NB4 (cell line): ENCODE measurements at regions not wholly inside any gene's neighbourhood (a gene's known extent, or its start where the extent isn't known, plus 50 kb on each side); places are given as distances from the start of the nearest gene placed in this dataset.

Experiments used
- DNase-seq: peaks from one replicate; pipeline ENCODE4 v3.0.0; 2010; ENCODE audit warnings: low read depth
- H3K4me3 ChIP-seq: one replicate; pipeline ENCODE4 v1.5.1; 2011; ENCODE audit warnings: mild to moderate bottlenecking, low read depth, low read length, moderate library complexity
- MYC ChIP-seq: IDR thresholded peaks from 2 replicates; pipeline ENCODE4 v1.6.1; 2011; ENCODE audit warnings: low read depth, low read length
- POLR2A ChIP-seq: IDR thresholded peaks from 2 replicates; pipeline ENCODE4 v1.6.1; 2011; ENCODE audit warnings: mild to moderate bottlenecking; ENCODE audit not compliant: insufficient read length; ENCODE audit errors: extremely low read depth
- TF ChIP-seq, protein P1 (sequence below): IDR thresholded peaks from one replicate; pipeline ENCODE4 v1.5.1; 2012; ENCODE audit warnings: low read depth, low read length
- TF ChIP-seq, protein P2 (sequence below): IDR thresholded peaks from 2 replicates; pipeline ENCODE4 v1.6.1; 2011; ENCODE audit warnings: low read depth, low read length

- TF ChIP-seq, protein P1, sequence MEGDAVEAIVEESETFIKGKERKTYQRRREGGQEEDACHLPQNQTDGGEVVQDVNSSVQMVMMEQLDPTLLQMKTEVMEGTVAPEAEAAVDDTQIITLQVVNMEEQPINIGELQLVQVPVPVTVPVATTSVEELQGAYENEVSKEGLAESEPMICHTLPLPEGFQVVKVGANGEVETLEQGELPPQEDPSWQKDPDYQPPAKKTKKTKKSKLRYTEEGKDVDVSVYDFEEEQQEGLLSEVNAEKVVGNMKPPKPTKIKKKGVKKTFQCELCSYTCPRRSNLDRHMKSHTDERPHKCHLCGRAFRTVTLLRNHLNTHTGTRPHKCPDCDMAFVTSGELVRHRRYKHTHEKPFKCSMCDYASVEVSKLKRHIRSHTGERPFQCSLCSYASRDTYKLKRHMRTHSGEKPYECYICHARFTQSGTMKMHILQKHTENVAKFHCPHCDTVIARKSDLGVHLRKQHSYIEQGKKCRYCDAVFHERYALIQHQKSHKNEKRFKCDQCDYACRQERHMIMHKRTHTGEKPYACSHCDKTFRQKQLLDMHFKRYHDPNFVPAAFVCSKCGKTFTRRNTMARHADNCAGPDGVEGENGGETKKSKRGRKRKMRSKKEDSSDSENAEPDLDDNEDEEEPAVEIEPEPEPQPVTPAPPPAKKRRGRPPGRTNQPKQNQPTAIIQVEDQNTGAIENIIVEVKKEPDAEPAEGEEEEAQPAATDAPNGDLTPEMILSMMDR, result no peak
- TF ChIP-seq, protein P2, sequence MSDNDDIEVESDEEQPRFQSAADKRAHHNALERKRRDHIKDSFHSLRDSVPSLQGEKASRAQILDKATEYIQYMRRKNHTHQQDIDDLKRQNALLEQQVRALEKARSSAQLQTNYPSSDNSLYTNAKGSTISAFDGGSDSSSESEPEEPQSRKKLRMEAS, result no peak
- no peak for TF ChIP-seq POLR2A
- TF ChIP-seq MYC, result no peak
- peak; percentile 3 for DNase-seq
- H3K4me3 ChIP-seq, result no peak overlapping the region
Measured at GRCh38 chr1:101089613-101090338, 64.2 kb upstream of the DPH5 start.

DNA sequence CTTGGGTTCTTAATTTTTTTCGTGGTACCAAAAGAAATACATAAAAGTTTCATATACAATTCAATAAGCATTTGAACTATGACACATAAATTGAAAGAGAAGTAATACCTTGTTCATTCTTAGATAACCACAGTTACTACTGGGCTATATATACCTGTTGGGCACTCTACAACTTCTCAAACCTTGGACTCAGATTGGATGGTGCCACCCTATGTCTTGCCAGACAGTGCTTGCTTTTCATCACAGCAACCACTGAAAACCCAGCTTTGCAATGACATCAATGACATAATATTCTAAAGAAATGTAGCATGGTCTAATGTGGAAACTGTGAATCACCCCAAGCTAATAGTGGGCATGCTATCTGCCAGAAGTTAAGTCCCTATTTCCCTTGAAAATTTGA, 62.8 kb upstream of the DPH5 start:
- no peak overlapping the region for H3K4me3 ChIP-seq
- TF ChIP-seq, protein P1, result no peak
- no peak for TF ChIP-seq MYC
- TF ChIP-seq, protein P2, result no peak
- no peak for TF ChIP-seq POLR2A
- no peak for DNase-seq

DNA sequence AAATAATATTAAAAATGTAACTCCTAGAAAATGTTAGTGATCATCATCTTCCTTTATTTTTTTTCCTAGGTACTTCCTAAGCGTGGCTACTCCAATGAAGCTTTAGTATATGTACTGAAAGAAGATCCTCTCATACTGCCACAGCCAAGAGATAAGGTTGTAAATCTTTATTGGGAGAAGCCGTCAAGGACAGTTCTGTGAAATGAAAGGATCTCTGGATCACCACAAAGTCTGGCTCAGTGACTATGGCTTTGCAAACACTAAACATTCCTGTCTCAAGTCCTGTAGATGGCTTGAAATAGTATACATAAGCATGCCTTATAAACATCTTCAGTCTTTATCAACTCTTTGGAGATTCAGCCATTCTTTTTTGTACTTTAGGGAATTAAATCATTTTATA, 61.2 kb upstream of the DPH5 start:
- no peak overlapping the region for H3K4me3 ChIP-seq
- TF ChIP-seq MYC (no peak), POLR2A (no peak)
- TF ChIP-seq, protein P2, result no peak
- TF ChIP-seq, protein P1, result no peak
- DNase-seq, result no peak

DNA sequence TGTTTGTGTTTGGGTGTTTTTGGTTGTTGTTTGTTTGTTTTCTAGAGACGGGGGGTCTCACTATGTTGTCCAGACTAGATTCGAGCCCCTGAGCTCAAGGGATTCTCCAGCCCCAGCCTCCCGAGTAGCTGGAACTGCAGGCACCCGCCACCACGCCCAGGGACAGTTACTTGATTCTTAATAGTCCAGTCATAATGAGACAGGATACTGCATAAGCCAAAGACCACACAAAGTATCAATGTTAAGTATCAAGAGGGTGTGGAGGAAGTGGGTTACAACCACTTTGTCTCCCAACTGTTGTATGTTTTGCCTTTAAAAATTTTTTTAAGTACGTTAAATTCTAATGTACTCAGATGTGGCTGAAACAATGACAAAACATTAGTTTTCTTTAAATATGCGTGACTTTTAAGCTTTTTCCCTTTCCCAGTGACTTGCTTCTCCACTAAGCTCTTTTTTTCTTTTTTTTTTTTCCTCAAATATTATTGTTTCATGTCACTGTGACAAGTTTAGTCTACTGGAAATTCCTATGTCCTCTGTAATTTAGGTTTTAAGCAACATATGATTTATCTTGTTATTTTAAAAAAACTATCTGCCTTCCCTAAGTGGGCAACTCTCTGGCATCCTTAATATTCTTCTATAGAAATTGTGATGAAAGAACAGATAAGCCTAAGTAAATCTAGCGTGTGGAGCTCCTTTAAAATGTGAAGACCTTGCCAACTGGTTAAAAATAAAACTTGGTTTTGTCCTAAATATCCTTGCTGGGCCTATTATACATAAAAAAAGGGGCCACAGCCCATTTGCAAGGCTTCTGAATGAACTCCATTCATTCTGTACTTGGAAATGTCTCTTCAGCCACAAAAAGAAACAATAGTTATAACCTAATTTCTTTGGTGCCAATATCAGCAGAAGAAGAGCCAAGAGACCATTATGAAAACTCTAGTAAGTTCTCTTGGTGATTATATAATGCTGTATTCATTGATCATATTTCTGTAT, 56.2 kb upstream of the DPH5 start:
- no peak for DNase-seq
- H3K4me3 ChIP-seq, result no peak overlapping the region
- TF ChIP-seq, protein P2, result no peak
- TF ChIP-seq POLR2A (no peak), MYC (no peak)
- TF ChIP-seq, protein P1, result no peak

DNA sequence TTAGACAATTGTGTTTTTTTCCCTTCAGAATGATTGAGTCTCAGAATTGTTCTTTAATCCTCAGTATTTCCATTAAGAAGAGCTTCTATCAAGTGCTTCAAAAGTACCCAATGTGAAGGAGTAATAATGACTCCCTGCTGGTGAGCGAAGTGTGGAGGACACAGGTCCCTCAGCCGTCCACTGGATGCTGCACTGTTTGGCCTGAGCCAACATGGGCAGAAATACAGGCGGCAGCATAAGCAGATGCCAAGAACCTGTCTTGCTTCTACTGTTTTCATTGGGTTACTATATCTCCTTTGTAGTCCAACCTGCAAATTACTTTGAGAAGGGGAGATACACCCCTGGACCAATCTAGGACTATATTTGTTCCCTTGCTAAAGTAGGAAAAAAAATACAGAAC, 55.3 kb upstream of the DPH5 start:
- TF ChIP-seq, protein P1, result no peak
- TF ChIP-seq, protein P2, result no peak
- no peak for TF ChIP-seq POLR2A
- TF ChIP-seq MYC, result no peak
- no peak overlapping the region for H3K4me3 ChIP-seq
- no peak for DNase-seq
